ENCODE measurements at regions not wholly inside any gene's neighbourhood (a gene's known extent, or its start where the extent isn't known, plus 50 kb on each side); places are given as distances from the start of the nearest gene placed in this dataset.

DNA sequence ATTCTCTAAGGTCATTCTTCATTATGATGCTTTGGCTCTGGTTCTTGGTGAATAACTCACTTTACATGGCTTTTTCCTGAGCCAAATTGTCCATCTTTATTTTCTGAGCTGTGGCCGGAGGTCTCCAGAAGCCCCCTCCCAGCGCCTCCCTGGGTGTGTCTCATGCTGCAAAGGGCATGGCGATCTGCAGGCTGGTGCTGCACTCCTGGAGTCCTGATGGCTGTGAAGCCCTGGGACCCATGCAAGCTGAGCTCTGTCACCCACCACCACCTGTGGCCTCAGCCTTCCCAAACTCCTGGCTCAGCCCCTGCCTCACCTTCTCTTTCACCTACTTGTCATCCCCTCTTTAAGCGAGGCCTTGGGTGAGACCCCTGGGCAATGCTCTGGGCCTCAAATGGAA, 96.9 kb downstream of the CEBPB start:
- H3K4me3 ChIP-seq (replicated peaks in 1 of 2; ENCODE audit: low read depth in 2 of 2, low read length in 2 of 2), result no peak overlapping the region
- TF ChIP-seq, protein P1, sequence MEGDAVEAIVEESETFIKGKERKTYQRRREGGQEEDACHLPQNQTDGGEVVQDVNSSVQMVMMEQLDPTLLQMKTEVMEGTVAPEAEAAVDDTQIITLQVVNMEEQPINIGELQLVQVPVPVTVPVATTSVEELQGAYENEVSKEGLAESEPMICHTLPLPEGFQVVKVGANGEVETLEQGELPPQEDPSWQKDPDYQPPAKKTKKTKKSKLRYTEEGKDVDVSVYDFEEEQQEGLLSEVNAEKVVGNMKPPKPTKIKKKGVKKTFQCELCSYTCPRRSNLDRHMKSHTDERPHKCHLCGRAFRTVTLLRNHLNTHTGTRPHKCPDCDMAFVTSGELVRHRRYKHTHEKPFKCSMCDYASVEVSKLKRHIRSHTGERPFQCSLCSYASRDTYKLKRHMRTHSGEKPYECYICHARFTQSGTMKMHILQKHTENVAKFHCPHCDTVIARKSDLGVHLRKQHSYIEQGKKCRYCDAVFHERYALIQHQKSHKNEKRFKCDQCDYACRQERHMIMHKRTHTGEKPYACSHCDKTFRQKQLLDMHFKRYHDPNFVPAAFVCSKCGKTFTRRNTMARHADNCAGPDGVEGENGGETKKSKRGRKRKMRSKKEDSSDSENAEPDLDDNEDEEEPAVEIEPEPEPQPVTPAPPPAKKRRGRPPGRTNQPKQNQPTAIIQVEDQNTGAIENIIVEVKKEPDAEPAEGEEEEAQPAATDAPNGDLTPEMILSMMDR (IDR thresholded peaks at IDR 0.05; ENCODE audit: low read depth, low read length), result no peak
- no peak for DNase-seq (ENCODE audit: low read depth in 2 of 2)

GRCh38 chr20:50288128-50288623, 97.5 kb downstream of the CEBPB start:
- TF ChIP-seq, protein P1 (IDR thresholded peaks at IDR 0.05; ENCODE audit: low read depth, low read length), result no peak
- no peak for DNase-seq (ENCODE audit: low read depth in 2 of 2)
- no peak overlapping the region for H3K4me3 ChIP-seq (replicated peaks in 1 of 2; ENCODE audit: low read depth in 2 of 2, low read length in 2 of 2)

GRCh38 chr20:50289581-50289980, 99.0 kb downstream of the CEBPB start:
- H3K4me3 ChIP-seq (replicated peaks in 1 of 2; ENCODE audit: low read depth in 2 of 2, low read length in 2 of 2), result no peak overlapping the region
- TF ChIP-seq, protein P1 (IDR thresholded peaks at IDR 0.05; ENCODE audit: low read depth, low read length), result no peak
- no peak for DNase-seq (ENCODE audit: low read depth in 2 of 2)

DNA sequence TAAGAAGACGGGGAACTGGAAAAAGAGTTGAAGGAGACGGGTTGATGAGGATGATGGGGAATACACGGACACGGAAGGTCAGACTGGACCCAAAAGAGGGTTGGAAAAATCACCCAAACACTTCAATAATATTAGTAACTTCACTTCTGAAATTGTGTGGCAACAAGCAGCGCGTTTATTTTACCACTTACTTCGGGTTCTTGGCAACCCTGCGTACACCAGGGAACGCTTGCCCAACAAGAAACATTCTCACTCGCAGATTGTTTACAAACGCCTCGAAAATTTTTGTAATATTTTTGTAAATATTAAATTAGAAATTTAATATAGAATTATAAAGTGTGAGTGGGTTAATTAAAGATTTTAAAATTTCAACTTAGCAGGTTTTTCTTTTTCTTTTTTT, 99.5 kb downstream of the CEBPB start:
- no peak for DNase-seq (ENCODE audit: low read depth in 2 of 2)
- no peak overlapping the region for H3K4me3 ChIP-seq (replicated peaks in 1 of 2; ENCODE audit: low read depth in 2 of 2, low read length in 2 of 2)
- TF ChIP-seq, protein P1 (IDR thresholded peaks at IDR 0.05; ENCODE audit: low read depth, low read length), result no peak

- TF ChIP-seq, protein P1 (IDR thresholded peaks at IDR 0.05; ENCODE audit: low read depth, low read length), result no peak
- H3K4me3 ChIP-seq (replicated peaks in 1 of 2; ENCODE audit: low read depth in 2 of 2, low read length in 2 of 2), result no peak overlapping the region
- DNase-seq (ENCODE audit: low read depth in 2 of 2), result no peak
Observed at GRCh38 chr20:50290808-50291207, 100.2 kb downstream of the CEBPB start.

- DNase-seq (ENCODE audit: low read depth in 2 of 2), result no peak
- TF ChIP-seq, protein P1 (IDR thresholded peaks at IDR 0.05; ENCODE audit: low read depth, low read length), result no peak
- no peak overlapping the region for H3K4me3 ChIP-seq (replicated peaks in 1 of 2; ENCODE audit: low read depth in 2 of 2, low read length in 2 of 2)
Observed at GRCh38 chr20:50291254-50292078, 100.8 kb downstream of the CEBPB start.

All from cardiac fibroblast (primary cell).